Colonic mucosa (tissue), 4 donors: ENCODE measurements at regions not wholly inside any gene's neighbourhood (a gene's known extent, or its start where the extent isn't known, plus 50 kb on each side); places are given as distances from the start of the nearest gene placed in this dataset.

Source experiments
- DNase-seq: peaks from one replicate; pipeline ENCODE4 v3.0.0-alpha.2; 2020
- H3K27ac ChIP-seq: fragments of 200-600 bp; one replicate; pipeline ENCODE4 v1.8.0; 2021
- H3K27me3 ChIP-seq: fragments of 200-600 bp; one replicate; pipeline ENCODE4 v1.8.0; 2021
- H3K36me3 ChIP-seq: fragments of 200-600 bp; one replicate; pipeline ENCODE4 v1.8.0; 2021
- H3K4me1 ChIP-seq: fragments of 200-600 bp; one replicate; pipeline ENCODE4 v1.8.0; 2021; ENCODE audit warnings: mild to moderate bottlenecking
- H3K4me3 ChIP-seq: fragments of 200-600 bp; one replicate; pipeline ENCODE4 v1.8.0; 2021
- H3K9ac ChIP-seq, 2 donors: one replicate each; pipeline ENCODE4 v1.7.0; 2013; ENCODE audit warnings: control low read depth in 2 of 2, low read depth in 2 of 2, low read length in 2 of 2
- H3K9me3 ChIP-seq: fragments of 200-600 bp; one replicate; pipeline ENCODE4 v1.8.0; 2021
- intact Hi-C: fragments of 100-400 bp; cut with DNase I; formaldehyde crosslinking; loops from one replicate; pipeline ENCODE4 v1.14.1; 2022
- TF ChIP-seq, protein P1 (sequence below): fragments of 200-600 bp; IDR thresholded peaks from one replicate; pipeline ENCODE4 v1.8.0; 2022; ENCODE audit warnings: antibody characterized with exemption, mild to moderate bottlenecking
- donor health status: healthy.
- donor health status: DM: no; HTN: no; CAD: no.
- donor health status: DM: no; HTN: no; CAD: no.

DNA sequence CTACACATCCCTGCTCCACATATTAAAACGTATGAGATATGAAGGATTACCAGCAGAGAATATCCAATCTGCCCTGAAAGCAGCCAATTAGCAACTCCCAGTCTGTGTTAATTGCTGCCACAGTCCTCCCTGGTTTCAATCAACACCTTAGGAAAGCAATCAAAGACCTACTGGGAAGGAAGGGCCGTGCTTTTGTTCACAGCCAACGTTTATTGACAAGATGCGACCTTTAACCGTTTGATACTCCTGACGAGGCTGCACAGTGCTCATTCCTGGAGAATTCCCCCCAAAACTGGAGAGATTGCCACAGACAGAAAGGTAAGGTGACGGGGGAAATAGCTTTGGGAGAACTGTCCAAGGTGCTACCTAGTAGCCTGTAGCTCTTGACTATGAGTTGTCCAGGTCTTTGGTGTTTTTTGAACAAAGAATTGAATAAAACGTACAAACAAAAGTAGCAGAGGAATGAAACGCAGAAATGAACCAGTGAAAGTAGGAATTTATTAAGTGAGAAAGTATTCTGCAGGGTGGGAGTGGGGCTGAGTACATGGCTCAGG lies 596.5 kb downstream of the NLGN4X start:
- no peaks in the 10 kb centered on the region for H3K27me3 ChIP-seq
- no peak overlapping the region for H3K9ac ChIP-seq
- TF ChIP-seq, protein P1, sequence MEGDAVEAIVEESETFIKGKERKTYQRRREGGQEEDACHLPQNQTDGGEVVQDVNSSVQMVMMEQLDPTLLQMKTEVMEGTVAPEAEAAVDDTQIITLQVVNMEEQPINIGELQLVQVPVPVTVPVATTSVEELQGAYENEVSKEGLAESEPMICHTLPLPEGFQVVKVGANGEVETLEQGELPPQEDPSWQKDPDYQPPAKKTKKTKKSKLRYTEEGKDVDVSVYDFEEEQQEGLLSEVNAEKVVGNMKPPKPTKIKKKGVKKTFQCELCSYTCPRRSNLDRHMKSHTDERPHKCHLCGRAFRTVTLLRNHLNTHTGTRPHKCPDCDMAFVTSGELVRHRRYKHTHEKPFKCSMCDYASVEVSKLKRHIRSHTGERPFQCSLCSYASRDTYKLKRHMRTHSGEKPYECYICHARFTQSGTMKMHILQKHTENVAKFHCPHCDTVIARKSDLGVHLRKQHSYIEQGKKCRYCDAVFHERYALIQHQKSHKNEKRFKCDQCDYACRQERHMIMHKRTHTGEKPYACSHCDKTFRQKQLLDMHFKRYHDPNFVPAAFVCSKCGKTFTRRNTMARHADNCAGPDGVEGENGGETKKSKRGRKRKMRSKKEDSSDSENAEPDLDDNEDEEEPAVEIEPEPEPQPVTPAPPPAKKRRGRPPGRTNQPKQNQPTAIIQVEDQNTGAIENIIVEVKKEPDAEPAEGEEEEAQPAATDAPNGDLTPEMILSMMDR = no peak
- H3K36me3 ChIP-seq = no peaks in the 10 kb centered on the region
- no peak overlapping the region for H3K27ac ChIP-seq
- H3K4me3 ChIP-seq = no peak overlapping the region
- DNase-seq = no peak
- intact Hi-C loops = no loop called here
- no peaks in the 10 kb centered on the region for H3K4me1 ChIP-seq
- no peaks in the 10 kb centered on the region for H3K9me3 ChIP-seq

DNA sequence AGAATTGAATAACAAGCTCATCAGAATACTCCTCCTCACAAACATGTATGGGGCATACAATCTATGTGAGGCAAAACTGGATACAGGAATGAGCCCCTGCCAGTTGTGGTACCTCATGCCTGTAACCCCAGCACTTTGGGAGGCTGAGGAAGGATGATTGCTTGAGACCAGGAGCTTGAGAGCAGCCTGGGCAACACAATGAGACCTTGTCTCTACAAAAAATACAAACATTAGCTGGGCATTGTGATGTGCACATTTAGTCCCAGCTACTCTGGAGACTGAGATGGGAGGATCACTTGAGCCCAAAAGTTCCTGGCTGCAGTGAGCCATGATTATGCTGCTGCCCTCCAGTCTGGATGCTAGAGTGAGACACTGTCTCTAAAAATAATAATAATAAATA lies 611.0 kb downstream of the NLGN4X start:
- no peak overlapping the region for H3K27ac ChIP-seq
- TF ChIP-seq, protein P1 = no peak
- H3K4me1 ChIP-seq = no peaks in the 10 kb centered on the region
- DNase-seq = no peak
- intact Hi-C loops = no loop called here
- no peaks in the 10 kb centered on the region for H3K27me3 ChIP-seq
- H3K4me3 ChIP-seq = no peak overlapping the region
- no peaks in the 10 kb centered on the region for H3K36me3 ChIP-seq
- no peaks in the 10 kb centered on the region for H3K9me3 ChIP-seq
- no peak overlapping the region for H3K9ac ChIP-seq

GRCh38 chrX:5595570-5595969 lies 633.1 kb downstream of the NLGN4X start:
- Histone ChIP-seq H3K36me3 (no peaks in the 10 kb centered on the region), H3K4me1 (no peaks in the 10 kb centered on the region), H3K9ac (no peak overlapping the region), H3K27me3 (no peaks in the 10 kb centered on the region), H3K27ac (no peak overlapping the region), H3K4me3 (no peak overlapping the region), H3K9me3 (no peaks in the 10 kb centered on the region)
- no peak for DNase-seq
- intact Hi-C loops = no loop called here
- TF ChIP-seq, protein P1 = no peak

- Histone ChIP-seq H3K36me3 (no peaks in the 10 kb centered on the region), H3K9me3 (peaks cover 9% of the 10 kb centered on the region), H3K9ac (no peak overlapping the region), H3K4me3 (no peak overlapping the region), H3K27ac (no peak overlapping the region), H3K4me1 (no peaks in the 10 kb centered on the region), H3K27me3 (no peaks in the 10 kb centered on the region)
- TF ChIP-seq, protein P1 = no peak
- DNase-seq = no peak
- intact Hi-C loops = no loop called here
Measured at GRCh38 chrX:5586726-5587125, 641.9 kb downstream of the NLGN4X start.

DNA sequence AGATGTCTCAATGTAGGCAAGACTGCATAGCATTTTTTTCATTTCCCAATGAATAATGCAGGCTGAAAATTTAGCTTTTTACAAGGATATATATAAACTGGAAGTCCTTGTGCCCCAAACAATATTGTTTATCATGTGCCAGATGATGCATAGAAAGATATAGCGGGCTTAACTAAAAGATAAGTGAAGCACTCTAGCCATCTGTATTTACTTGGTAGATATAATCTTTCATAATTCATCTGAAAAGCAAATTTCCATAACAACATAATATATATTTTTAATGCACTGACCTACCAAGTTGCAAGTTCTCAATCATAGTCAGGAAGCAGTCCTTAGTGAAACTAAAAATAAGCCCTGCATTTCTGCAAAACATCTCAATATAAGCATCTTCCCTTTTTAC lies 653.3 kb downstream of the NLGN4X start:
- Histone ChIP-seq H3K27me3 (no peaks in the 10 kb centered on the region), H3K4me3 (no peak overlapping the region), H3K36me3 (no peaks in the 10 kb centered on the region), H3K4me1 (no peaks in the 10 kb centered on the region), H3K9ac (no peak overlapping the region), H3K9me3 (no peaks in the 10 kb centered on the region), H3K27ac (no peak overlapping the region)
- intact Hi-C loops = no loop called here
- no peak for DNase-seq
- TF ChIP-seq, protein P1 = no peak

DNA sequence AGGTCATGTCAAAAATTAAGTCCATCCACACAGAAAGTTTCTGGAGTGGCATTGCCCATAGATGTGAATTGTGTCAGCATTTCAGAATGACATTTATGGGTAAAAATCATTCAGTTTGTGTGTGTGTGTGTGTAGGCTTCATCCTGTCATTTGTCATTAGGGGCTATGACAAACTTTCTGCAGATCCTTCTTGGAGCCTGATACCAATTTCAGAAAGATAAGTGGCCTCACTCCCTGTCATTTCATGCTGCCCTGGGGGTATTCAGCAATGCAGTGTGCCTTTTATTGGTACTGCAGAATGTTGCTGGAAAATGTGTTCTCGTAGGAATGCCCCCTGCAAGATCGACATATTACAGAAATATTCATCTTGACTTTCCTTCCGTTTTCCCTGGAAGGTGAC lies 659.7 kb downstream of the NLGN4X start:
- Histone ChIP-seq H3K27ac (no peak overlapping the region), H3K36me3 (no peaks in the 10 kb centered on the region), H3K27me3 (no peaks in the 10 kb centered on the region), H3K9me3 (no peaks in the 10 kb centered on the region), H3K4me3 (no peak overlapping the region), H3K9ac (no peak overlapping the region), H3K4me1 (no peaks in the 10 kb centered on the region)
- intact Hi-C loops = no loop called here
- no peak for DNase-seq
- TF ChIP-seq, protein P1 = no peak
